K562 (cell line): ENCODE measurements at regions not wholly inside any gene's neighbourhood (a gene's known extent, or its start where the extent isn't known, plus 50 kb on each side); places are given as distances from the start of the nearest gene placed in this dataset.

Experiments used
- ATAC-seq: fragments of 200-7000 bp; cut with Tn5 transposase; 3 replicates; pipeline ENCODE4 v1.9.1; 2020; ENCODE audit warnings: moderate library complexity
- BruUV-seq: library from RNA; stranded (reverse); fragments of 400-500 nt; replicated peaks from 2 replicates; lab custom pipeline; 2021; lab: Mats Ljungman, UMichigan
- CTCF ChIA-PET: fragments of 300-600 bp; formaldehyde crosslinking; extraction: SDS; loops from one replicate; lab custom pipeline; 2021; ENCODE audit warnings: low intra/inter-chr PET ratio; lab: Yijun Ruan, JAX
- POLR2A ChIA-PET: fragments of 300-600, 350-650 bp; sonication (Branson Sonifier 250); formaldehyde crosslinking; extraction: SDS; loops from one replicate; lab custom pipeline; 2021; ENCODE audit warnings: antibody characterized with exemption, inconsistent platforms; lab: Yijun Ruan, JAX
- DNase-seq, 4 experiments: peaks; one replicate each; pipeline versions ENCODE4 v3.0.0 to v3.0.0-alpha.2; 2011 to 2018; ENCODE audit warnings: low spot score in 3 of 4, mixed read lengths in 3 of 4; ENCODE audit errors: extremely low read depth in 1 of 4
- FAIRE-seq: peaks from 2 replicates; lab custom pipeline; 2011; peaks lifted over from hg19 to GRCh38; lab: Jason Lieb, UNC
- H2AFZ ChIP-seq: 2 replicates; pipeline ENCODE4 v1.6.0; 2011; ENCODE audit warnings: low read depth, low read length, control low read depth, inconsistent platforms
- H3K27ac ChIP-seq: fragments of 200-600 bp; 3 replicates; pipeline ENCODE4 v1.8.0; 2011; ENCODE audit warnings: low read depth, mild to moderate bottlenecking, control low read depth, inconsistent platforms, low read length, moderate library complexity, mixed read lengths; ENCODE audit errors: extremely low read depth
- H3K27me3 ChIP-seq, 2 experiments: fragments of 300-600 bp in 1 of 2; 2 replicates in 1 of 2; 3 replicates in 1 of 2; pipeline versions ENCODE4 v1.6.0 to v1.8.0; 2011; ENCODE audit warnings: inconsistent platforms in 2 of 2, low read length in 2 of 2, mild to moderate bottlenecking in 1 of 2, mixed read lengths in 1 of 2, moderate library complexity in 1 of 2; ENCODE audit not compliant: control insufficient read depth in 2 of 2, insufficient read depth in 2 of 2
- H3K36me3 ChIP-seq: fragments of 300-600 bp; 3 replicates; pipeline ENCODE4 v1.8.0; 2011; ENCODE audit warnings: mild to moderate bottlenecking, low read length, inconsistent platforms; ENCODE audit not compliant: control insufficient read depth, insufficient read depth
- H3K4me1 ChIP-seq, 2 experiments: fragments of 200-600 bp in 1 of 2; replicated peaks in 1 of 2; 2 replicates in 1 of 2; 3 replicates in 1 of 2; pipeline versions ENCODE4 v1.5.1 to v1.8.0; 2011; ENCODE audit warnings: inconsistent platforms in 2 of 2, low read length in 2 of 2, mild to moderate bottlenecking in 1 of 2, mixed read lengths in 1 of 2, moderate library complexity in 1 of 2; ENCODE audit not compliant: control insufficient read depth in 2 of 2, insufficient read depth in 2 of 2
- H3K4me2 ChIP-seq: 2 replicates; pipeline ENCODE4 v1.6.1; 2011; ENCODE audit warnings: low read length, control low read depth, inconsistent platforms, mixed read lengths; ENCODE audit not compliant: insufficient read depth
- H3K4me3 ChIP-seq: fragments of 200-600 bp; sonication (generic), shearing (Covaris generic); 2 replicates; pipeline ENCODE4 v1.5.1; 2016; ENCODE audit warnings: control low read depth, inconsistent platforms
- H3K79me2 ChIP-seq: fragments of 200-600 bp; 3 replicates; pipeline ENCODE4 v1.8.0; 2011; ENCODE audit warnings: low read length, inconsistent platforms; ENCODE audit not compliant: control insufficient read depth, insufficient read depth
- H3K9ac ChIP-seq, 2 experiments: 2 replicates each; pipeline versions ENCODE4 v1.6.0 to v1.6.1; 2011; ENCODE audit warnings: low read depth in 2 of 2, low read length in 2 of 2, control low read depth in 1 of 2, inconsistent platforms in 1 of 2, mild to moderate bottlenecking in 1 of 2, mixed read lengths in 1 of 2; ENCODE audit not compliant: insufficient read depth in 1 of 2
- H3K9me1 ChIP-seq: one replicate; pipeline ENCODE4 v1.6.0; 2011; ENCODE audit warnings: inconsistent platforms, mild to moderate bottlenecking, low read length, moderate library complexity; ENCODE audit not compliant: control insufficient read depth, insufficient read depth
- H3K9me3 ChIP-seq: replicated peaks from 2 replicates; pipeline ENCODE4 v1.5.1; 2011; ENCODE audit warnings: low read depth, low read length, inconsistent platforms; ENCODE audit not compliant: control insufficient read depth, insufficient read depth
- H4K20me1 ChIP-seq: replicated peaks from 2 replicates; pipeline ENCODE4 v1.6.1; 2011; ENCODE audit warnings: low read length, inconsistent platforms, mixed read lengths; ENCODE audit not compliant: control insufficient read depth, insufficient read depth
- BRCA1 ChIP-seq, 2 experiments: fragments of 450-650 bp in 1 of 2; sonication (generic) in 1 of 2; formaldehyde crosslinking in 1 of 2; IDR thresholded peaks; 2 replicates each; pipeline versions ENCODE4 v1.5.0 to v1.6.1; 2017 to 2020; ENCODE audit warnings: mild to moderate bottlenecking in 1 of 2, missing genetic modification reagents in 1 of 2
- DMBX1 ChIP-seq: fragments of 250-450 bp; sonication (Bioruptor Pico); IDR thresholded peaks from 2 replicates; pipeline ENCODE4 v1.8.0; 2022; ENCODE audit warnings: inconsistent platforms, mild to moderate bottlenecking, moderate library complexity, borderline replicate concordance
- HIVEP1 ChIP-seq: fragments of 250-450 bp; sonication (Bioruptor Pico); IDR thresholded peaks from 2 replicates; pipeline ENCODE4 v1.4.0; 2020; ENCODE audit warnings: mild to moderate bottlenecking
- NKRF ChIP-seq: fragments of 450-650 bp; IDR thresholded peaks from 2 replicates; pipeline ENCODE4 v1.6.1; 2016; ENCODE audit warnings: borderline replicate concordance
- RHOXF2B ChIP-seq: fragments of 250-450 bp; sonication (Bioruptor Pico); conservative IDR thresholded peaks from 2 replicates; pipeline ENCODE4 v1.5.1; 2021
- SIX5 ChIP-seq, 2 experiments: IDR thresholded peaks; 2 replicates each; pipeline ENCODE4 v1.6.1; 2011; ENCODE audit warnings: low read length in 2 of 2, borderline replicate concordance in 1 of 2, low read depth in 1 of 2, mild to moderate bottlenecking in 1 of 2, moderate library complexity in 1 of 2; ENCODE audit not compliant: insufficient read depth in 1 of 2
- STAT5B ChIP-seq: fragments of 250-450 bp; sonication (Bioruptor Pico); IDR thresholded peaks from 2 replicates; pipeline ENCODE4 v1.8.0; 2021; ENCODE audit warnings: mild to moderate bottlenecking, inconsistent platforms
- TAF1 ChIP-seq: IDR thresholded peaks from 2 replicates; pipeline ENCODE4 v1.6.1; 2011; ENCODE audit warnings: mild to moderate bottlenecking, low read length, moderate library complexity; ENCODE audit not compliant: insufficient read depth, control insufficient read depth, severe bottlenecking; ENCODE audit errors: extremely low read depth
- TEAD4 ChIP-seq, 2 experiments: sonication (generic) in 1 of 2; formaldehyde crosslinking in 1 of 2; IDR thresholded peaks; 2 replicates each; pipeline versions ENCODE4 v1.6.1 to v1.8.0; 2012 to 2022; ENCODE audit warnings: borderline replicate concordance in 1 of 2, inconsistent platforms in 1 of 2, low read length in 1 of 2, mild to moderate bottlenecking in 1 of 2, missing genetic modification reagents in 1 of 2
- TFAM ChIP-seq: fragments of 250-450 bp; sonication (Bioruptor Pico); conservative IDR thresholded peaks from 2 replicates; pipeline ENCODE4 v1.5.0; 2021; ENCODE audit warnings: mild to moderate bottlenecking, moderate library complexity
- USF1 ChIP-seq: sonication (generic); formaldehyde crosslinking; IDR thresholded peaks from 2 replicates; pipeline ENCODE4 v1.9.0; 2022; ENCODE audit warnings: mild to moderate bottlenecking, missing genetic modification reagents
- WHSC1 ChIP-seq: IDR thresholded peaks from one replicate; pipeline ENCODE4 v1.6.1; 2012; ENCODE audit warnings: low read length, control low read depth, inconsistent platforms
- ZBTB11 ChIP-seq, 3 experiments: fragments of 200-800 bp in 1 of 3; fragments of 250-450 bp in 1 of 3; fragments of 450-650 bp in 1 of 3; sonication (Bioruptor Pico) in 1 of 3; sonication (Bioruptor generic) in 1 of 3; formaldehyde crosslinking in 1 of 3; IDR thresholded peaks; 2 replicates each; pipeline versions ENCODE4 v1.6.1 to v1.8.0; 2016 to 2022; ENCODE audit warnings: mild to moderate bottlenecking in 2 of 3, missing genetic modification characterization in 2 of 3, missing compliant biosample characterization in 1 of 3, moderate library complexity in 1 of 3
- ZBTB12 ChIP-seq: fragments of 250-450 bp; sonication (Bioruptor Pico); IDR thresholded peaks from 2 replicates; pipeline ENCODE4 v1.4.0; 2020
- ZNF184 ChIP-seq: sonication (generic); formaldehyde crosslinking; IDR thresholded peaks from 2 replicates; pipeline ENCODE4 v1.5.0; 2020; ENCODE audit warnings: missing genetic modification reagents
- ZNF212 ChIP-seq: fragments of 450-650 bp; formaldehyde crosslinking; IDR thresholded peaks from 2 replicates; pipeline ENCODE4 v1.4.0; 2020; ENCODE audit warnings: mild to moderate bottlenecking
- in situ Hi-C: fragments of 300-500 bp; cut with MboI; formaldehyde crosslinking; loops from 4 replicates; pipeline ENCODE4 v1.15.0; 2018; ENCODE audit warnings: inconsistent platforms, mixed read lengths
- intact Hi-C: fragments of 100-400 bp; cut with micrococcal nuclease; formaldehyde crosslinking; loops from 2 replicates; pipeline ENCODE4 v1.14.2; 2022

DNA sequence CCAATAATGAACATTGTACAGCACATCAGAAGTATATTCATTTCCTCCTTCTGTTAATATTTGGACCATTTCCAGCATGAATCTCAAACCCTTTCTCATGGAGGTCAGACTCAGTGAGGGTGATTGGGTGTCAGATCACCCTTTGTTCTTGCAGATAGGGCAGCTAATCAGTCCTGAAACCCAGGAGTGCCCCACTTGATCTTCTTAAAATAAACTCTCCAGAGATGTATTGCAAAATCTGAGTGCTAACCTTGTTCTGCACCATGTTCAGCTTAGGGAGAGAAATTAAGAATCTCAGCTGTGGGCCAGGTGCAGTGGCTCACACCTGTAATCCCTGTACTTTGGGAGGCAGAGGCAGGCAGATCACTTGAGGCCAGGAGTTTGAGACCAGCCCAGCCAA lies 869.4 kb downstream of the TYW1 start:
- H2AFZ ChIP-seq = no peak overlapping the region
- H3K4me3 ChIP-seq = no peak overlapping the region
- no peak overlapping the region for H3K9ac ChIP-seq
- no peaks in the 10 kb centered on the region for H4K20me1 ChIP-seq
- no peaks in the 10 kb centered on the region for H3K27me3 ChIP-seq
- ATAC-seq = no peak
- in situ Hi-C loops (no loop called here), intact Hi-C loops (no loop called here)
- ChIA-PET CTCF (no interaction called here), POLR2A (no interaction called here)
- no peak overlapping the region for H3K4me2 ChIP-seq
- no TSS peak for BruUV-seq
- H3K27ac ChIP-seq = no peak overlapping the region
- no peaks in the 10 kb centered on the region for H3K4me1 ChIP-seq
- H3K79me2 ChIP-seq = no peaks in the 10 kb centered on the region
- H3K9me3 ChIP-seq = no peaks in the 10 kb centered on the region
- no peaks in the 10 kb centered on the region for H3K9me1 ChIP-seq
- DNase-seq = no peak
- no peaks in the 10 kb centered on the region for H3K36me3 ChIP-seq
- no peak for FAIRE-seq
- TF ChIP-seq ZNF184 (CRISPR knock-in tag) = no peak
- TF ChIP-seq RHOXF2B (CRISPR knock-in tag) = no peak
- TF ChIP-seq HIVEP1 (CRISPR knock-in tag) = no peak
- no peak for TF ChIP-seq WHSC1
- TF ChIP-seq TAF1 = no peak
- TF ChIP-seq NKRF = no peak
- TF ChIP-seq DMBX1 (CRISPR knock-in tag) = no peak
- TF ChIP-seq BRCA1 (IDR thresholded peaks at IDR 0.05) = no peak
- no peak for TF ChIP-seq BRCA1 (CRISPR knock-in tag; IDR thresholded peaks at IDR 0.05)
- TF ChIP-seq ZBTB12 (CRISPR knock-in tag) = no peak
- TF ChIP-seq STAT5B (CRISPR knock-in tag) = no peak
- no peak for TF ChIP-seq TEAD4 (IDR thresholded peaks at IDR 0.05; ENCODE audit: low read length)
- TF ChIP-seq TEAD4 (CRISPR knock-in tag; IDR thresholded peaks at IDR 0.05; ENCODE audit: borderline replicate concordance) = no peak
- no peak for TF ChIP-seq SIX5 (IDR thresholded peaks at IDR 0.05; ENCODE audit: borderline replicate concordance in 1 of 2, insufficient read depth in 1 of 2, low read depth in 1 of 2, low read length in 2 of 2)
- no peak for TF ChIP-seq ZBTB11 (CRISPR knock-in tag; IDR thresholded peaks at IDR 0.05)
- TF ChIP-seq USF1 (CRISPR knock-in tag) = no peak
- TF ChIP-seq ZNF212 = no peak
- TF ChIP-seq TFAM (CRISPR knock-in tag) = no peak
